ENCODE measurements at regions not wholly inside any gene's neighbourhood (a gene's known extent, or its start where the extent isn't known, plus 50 kb on each side); places are given as distances from the start of the nearest gene placed in this dataset.

GRCh38 chr6:41462033-41462432, 84.1 kb upstream of the FOXP4 start:
- TF ChIP-seq CTCF (IDR thresholded peaks at IDR 0.05 in 2 of 3, conservative IDR thresholded peaks at IDR 0.05 in 1 of 3; ENCODE audit: borderline replicate concordance in 1 of 3, insufficient read depth in 1 of 3, low read depth in 2 of 3, low read length in 2 of 3), result no peak
- TF ChIP-seq YY1 (IDR thresholded peaks at IDR 0.05; ENCODE audit: extremely low read depth, insufficient replicate concordance, low read depth, low read length), result no peak
- no peak for TF ChIP-seq EZH2 (IDR thresholded peaks at IDR 0.05)
- no peak for TF ChIP-seq POLR2A (IDR thresholded peaks at IDR 0.05; ENCODE audit: borderline replicate concordance, extremely low read depth, insufficient read depth, insufficient read length)
- TF ChIP-seq, protein P1, sequence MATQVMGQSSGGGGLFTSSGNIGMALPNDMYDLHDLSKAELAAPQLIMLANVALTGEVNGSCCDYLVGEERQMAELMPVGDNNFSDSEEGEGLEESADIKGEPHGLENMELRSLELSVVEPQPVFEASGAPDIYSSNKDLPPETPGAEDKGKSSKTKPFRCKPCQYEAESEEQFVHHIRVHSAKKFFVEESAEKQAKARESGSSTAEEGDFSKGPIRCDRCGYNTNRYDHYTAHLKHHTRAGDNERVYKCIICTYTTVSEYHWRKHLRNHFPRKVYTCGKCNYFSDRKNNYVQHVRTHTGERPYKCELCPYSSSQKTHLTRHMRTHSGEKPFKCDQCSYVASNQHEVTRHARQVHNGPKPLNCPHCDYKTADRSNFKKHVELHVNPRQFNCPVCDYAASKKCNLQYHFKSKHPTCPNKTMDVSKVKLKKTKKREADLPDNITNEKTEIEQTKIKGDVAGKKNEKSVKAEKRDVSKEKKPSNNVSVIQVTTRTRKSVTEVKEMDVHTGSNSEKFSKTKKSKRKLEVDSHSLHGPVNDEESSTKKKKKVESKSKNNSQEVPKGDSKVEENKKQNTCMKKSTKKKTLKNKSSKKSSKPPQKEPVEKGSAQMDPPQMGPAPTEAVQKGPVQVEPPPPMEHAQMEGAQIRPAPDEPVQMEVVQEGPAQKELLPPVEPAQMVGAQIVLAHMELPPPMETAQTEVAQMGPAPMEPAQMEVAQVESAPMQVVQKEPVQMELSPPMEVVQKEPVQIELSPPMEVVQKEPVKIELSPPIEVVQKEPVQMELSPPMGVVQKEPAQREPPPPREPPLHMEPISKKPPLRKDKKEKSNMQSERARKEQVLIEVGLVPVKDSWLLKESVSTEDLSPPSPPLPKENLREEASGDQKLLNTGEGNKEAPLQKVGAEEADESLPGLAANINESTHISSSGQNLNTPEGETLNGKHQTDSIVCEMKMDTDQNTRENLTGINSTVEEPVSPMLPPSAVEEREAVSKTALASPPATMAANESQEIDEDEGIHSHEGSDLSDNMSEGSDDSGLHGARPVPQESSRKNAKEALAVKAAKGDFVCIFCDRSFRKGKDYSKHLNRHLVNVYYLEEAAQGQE (IDR thresholded peaks at IDR 0.05; ENCODE audit: low read depth), result no peak
- TF ChIP-seq SIN3A (IDR thresholded peaks at IDR 0.05; ENCODE audit: low read depth), result no peak
- TF ChIP-seq, protein P2, sequence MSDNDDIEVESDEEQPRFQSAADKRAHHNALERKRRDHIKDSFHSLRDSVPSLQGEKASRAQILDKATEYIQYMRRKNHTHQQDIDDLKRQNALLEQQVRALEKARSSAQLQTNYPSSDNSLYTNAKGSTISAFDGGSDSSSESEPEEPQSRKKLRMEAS (IDR thresholded peaks at IDR 0.05), result no peak
- TF ChIP-seq EGR1 (IDR thresholded peaks at IDR 0.05; ENCODE audit: low read depth), result no peak
- TF ChIP-seq POLR2AphosphoS5 (IDR thresholded peaks at IDR 0.05; ENCODE audit: low read depth, low read length), result no peak
- no peak for TF ChIP-seq EZH2phosphoT487 (IDR thresholded peaks at IDR 0.05; ENCODE audit: borderline replicate concordance)

Measured in HCT116 (cell line).